PFSK-1 (cell line): ENCODE measurements at regions not wholly inside any gene's neighbourhood (a gene's known extent, or its start where the extent isn't known, plus 50 kb on each side); places are given as distances from the start of the nearest gene placed in this dataset.

ENCODE experiments used
- FOXP2 ChIP-seq: optimal IDR thresholded peaks from 2 replicates; pipeline ENCODE3; 2011; ENCODE audit warnings: borderline replicate concordance, control low read depth, inconsistent platforms; ENCODE audit not compliant: insufficient read depth; ENCODE audit errors: extremely low read length, extremely low read depth
- POLR2AphosphoS5 ChIP-seq: IDR thresholded peaks from 2 replicates; pipeline ENCODE4 v1.6.1; 2012; ENCODE audit warnings: low read depth, mild to moderate bottlenecking, control low read depth, low read length, moderate library complexity
- SIN3A ChIP-seq: IDR thresholded peaks from 2 replicates; pipeline ENCODE4 v1.6.1; 2012; ENCODE audit warnings: mild to moderate bottlenecking, low read length, moderate library complexity, borderline replicate concordance; ENCODE audit not compliant: insufficient read depth
- TAF1 ChIP-seq: IDR thresholded peaks from 2 replicates; pipeline ENCODE4 v1.6.1; 2012; ENCODE audit warnings: low read length, control low read depth, borderline replicate concordance; ENCODE audit not compliant: insufficient read depth
- TF ChIP-seq, protein P1 (sequence below), 2 experiments: IDR thresholded peaks; 2 replicates each; pipeline versions ENCODE4 v1.6.1 to v1.8.0; 2011 to 2012; ENCODE audit warnings: low read depth in 2 of 2, low read length in 2 of 2, control low read depth in 1 of 2, inconsistent platforms in 1 of 2, mild to moderate bottlenecking in 1 of 2, moderate library complexity in 1 of 2; ENCODE audit not compliant: insufficient read depth in 1 of 2

DNA sequence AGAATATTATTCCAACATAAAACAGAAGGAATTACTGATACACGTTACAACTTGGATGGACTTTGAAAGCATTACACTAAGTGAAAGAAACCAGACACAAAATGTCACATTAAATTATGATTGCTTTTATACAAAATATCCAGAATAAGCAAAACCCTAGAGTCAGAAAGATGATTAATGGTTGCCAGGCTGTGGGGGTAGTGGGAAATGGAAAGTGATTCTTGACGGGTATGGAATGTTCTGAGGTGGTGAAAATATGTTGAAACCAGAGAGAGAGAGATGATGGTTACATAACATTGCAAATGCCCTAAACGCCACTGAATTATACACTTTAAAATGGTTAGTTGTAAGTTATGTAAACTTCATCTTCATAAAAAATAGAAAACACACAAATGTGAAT, 1057.2 kb upstream of the TMEFF2 start:
- TF ChIP-seq, protein P1, sequence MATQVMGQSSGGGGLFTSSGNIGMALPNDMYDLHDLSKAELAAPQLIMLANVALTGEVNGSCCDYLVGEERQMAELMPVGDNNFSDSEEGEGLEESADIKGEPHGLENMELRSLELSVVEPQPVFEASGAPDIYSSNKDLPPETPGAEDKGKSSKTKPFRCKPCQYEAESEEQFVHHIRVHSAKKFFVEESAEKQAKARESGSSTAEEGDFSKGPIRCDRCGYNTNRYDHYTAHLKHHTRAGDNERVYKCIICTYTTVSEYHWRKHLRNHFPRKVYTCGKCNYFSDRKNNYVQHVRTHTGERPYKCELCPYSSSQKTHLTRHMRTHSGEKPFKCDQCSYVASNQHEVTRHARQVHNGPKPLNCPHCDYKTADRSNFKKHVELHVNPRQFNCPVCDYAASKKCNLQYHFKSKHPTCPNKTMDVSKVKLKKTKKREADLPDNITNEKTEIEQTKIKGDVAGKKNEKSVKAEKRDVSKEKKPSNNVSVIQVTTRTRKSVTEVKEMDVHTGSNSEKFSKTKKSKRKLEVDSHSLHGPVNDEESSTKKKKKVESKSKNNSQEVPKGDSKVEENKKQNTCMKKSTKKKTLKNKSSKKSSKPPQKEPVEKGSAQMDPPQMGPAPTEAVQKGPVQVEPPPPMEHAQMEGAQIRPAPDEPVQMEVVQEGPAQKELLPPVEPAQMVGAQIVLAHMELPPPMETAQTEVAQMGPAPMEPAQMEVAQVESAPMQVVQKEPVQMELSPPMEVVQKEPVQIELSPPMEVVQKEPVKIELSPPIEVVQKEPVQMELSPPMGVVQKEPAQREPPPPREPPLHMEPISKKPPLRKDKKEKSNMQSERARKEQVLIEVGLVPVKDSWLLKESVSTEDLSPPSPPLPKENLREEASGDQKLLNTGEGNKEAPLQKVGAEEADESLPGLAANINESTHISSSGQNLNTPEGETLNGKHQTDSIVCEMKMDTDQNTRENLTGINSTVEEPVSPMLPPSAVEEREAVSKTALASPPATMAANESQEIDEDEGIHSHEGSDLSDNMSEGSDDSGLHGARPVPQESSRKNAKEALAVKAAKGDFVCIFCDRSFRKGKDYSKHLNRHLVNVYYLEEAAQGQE (IDR thresholded peaks at IDR 0.05; ENCODE audit: insufficient read depth in 1 of 2, low read depth in 2 of 2, low read length in 2 of 2), result no peak
- no peak for TF ChIP-seq FOXP2
- TF ChIP-seq SIN3A, result no peak
- TF ChIP-seq TAF1, result no peak
- no peak for TF ChIP-seq POLR2AphosphoS5

DNA sequence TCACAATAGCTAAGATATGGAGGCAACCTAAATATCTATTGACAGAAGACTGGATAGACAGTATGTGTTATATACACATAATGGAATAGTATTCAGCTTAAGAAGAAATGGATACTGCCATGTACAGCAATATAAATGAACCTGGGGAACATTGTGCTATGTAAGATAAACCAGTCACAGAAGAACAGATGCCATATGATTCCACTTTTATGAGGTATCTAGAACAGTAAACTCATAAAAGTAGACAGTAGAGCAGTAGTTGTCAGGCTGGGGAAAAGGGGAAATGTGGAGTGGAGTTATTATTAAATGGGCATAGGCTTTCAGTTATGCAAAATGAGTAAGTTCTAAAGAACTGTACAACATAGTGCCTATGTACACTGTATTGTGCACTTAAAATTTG, 1055.7 kb upstream of the TMEFF2 start:
- TF ChIP-seq, protein P1 (IDR thresholded peaks at IDR 0.05; ENCODE audit: insufficient read depth in 1 of 2, low read depth in 2 of 2, low read length in 2 of 2), result no peak
- no peak for TF ChIP-seq SIN3A
- TF ChIP-seq TAF1, result no peak
- TF ChIP-seq FOXP2, result no peak
- TF ChIP-seq POLR2AphosphoS5, result no peak

DNA sequence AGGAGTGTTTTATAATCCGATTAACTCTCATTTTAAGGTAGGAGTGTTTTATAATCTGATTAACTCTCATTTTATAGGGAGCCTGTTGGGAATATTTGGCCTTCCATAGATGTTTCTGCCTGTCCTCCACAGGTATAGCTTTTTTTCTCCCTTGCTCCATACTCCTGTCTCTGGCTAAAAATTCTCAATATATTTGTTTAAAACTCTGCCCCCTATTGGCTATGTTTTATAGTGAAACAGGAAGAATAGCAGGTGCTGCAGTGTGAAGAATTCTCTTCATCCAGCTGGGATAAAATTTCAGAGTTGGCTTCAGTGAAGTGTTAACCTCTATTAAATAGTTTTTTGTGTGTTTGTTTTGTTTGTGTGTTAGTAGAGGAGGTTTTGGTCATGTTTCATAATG, 1046.0 kb upstream of the TMEFF2 start:
- TF ChIP-seq FOXP2 (no peak), SIN3A (no peak), POLR2AphosphoS5 (no peak), TAF1 (no peak)
- TF ChIP-seq, protein P1 (IDR thresholded peaks at IDR 0.05; ENCODE audit: insufficient read depth in 1 of 2, low read depth in 2 of 2, low read length in 2 of 2), result no peak

DNA sequence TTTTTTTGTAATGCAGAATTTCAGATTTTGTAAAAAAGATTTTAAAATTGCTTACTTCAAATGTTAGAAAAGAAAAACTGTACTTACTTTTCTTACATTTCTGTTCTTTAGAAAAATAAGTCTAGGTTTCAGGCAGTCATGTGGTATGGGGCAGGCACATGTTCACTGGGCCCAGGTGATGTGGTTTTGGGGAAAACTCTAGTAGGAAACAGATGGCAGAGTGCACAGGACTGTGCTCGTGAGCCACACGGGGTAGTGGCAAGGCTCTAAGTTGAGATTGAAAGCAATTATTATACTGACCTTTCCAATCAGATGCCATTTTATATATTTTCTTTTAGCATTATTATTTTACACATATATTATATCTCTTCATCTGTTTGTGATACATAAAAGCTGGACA, 1036.9 kb upstream of the TMEFF2 start:
- TF ChIP-seq SIN3A, result no peak
- no peak for TF ChIP-seq POLR2AphosphoS5
- TF ChIP-seq TAF1, result no peak
- no peak for TF ChIP-seq FOXP2
- TF ChIP-seq, protein P1 (IDR thresholded peaks at IDR 0.05; ENCODE audit: insufficient read depth in 1 of 2, low read depth in 2 of 2, low read length in 2 of 2), result no peak

DNA sequence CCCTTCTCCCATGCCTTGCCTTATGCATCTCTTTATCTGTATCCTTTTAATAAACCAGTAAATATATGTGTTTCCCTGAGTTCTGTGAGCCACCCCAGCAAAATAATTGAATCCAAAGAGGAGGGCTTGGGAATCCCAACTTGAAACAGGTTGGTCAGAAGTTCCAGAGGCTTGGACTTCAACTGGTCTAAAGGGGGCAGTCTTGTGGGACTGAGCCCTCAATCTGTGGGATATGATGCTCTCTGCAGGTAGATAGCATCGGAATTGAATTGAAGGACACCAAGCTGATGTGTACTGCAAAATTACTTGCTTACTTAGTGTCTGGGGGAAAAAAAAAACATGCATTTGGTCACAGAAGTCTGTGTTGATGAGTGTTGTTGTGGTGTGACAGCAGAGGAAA, 1033.5 kb upstream of the TMEFF2 start:
- TF ChIP-seq SIN3A, result no peak
- TF ChIP-seq, protein P1 (IDR thresholded peaks at IDR 0.05; ENCODE audit: insufficient read depth in 1 of 2, low read depth in 2 of 2, low read length in 2 of 2), result no peak
- TF ChIP-seq POLR2AphosphoS5, result no peak
- no peak for TF ChIP-seq FOXP2
- TF ChIP-seq TAF1, result no peak
